Ammon's horn (tissue), 1 donor: ENCODE measurements at regions not wholly inside any gene's neighbourhood (a gene's known extent, or its start where the extent isn't known, plus 50 kb on each side); places are given as distances from the start of the nearest gene placed in this dataset.

Experiments used
- DNase-seq: peaks from one replicate; pipeline ENCODE4 v3.0.0-alpha.2; 2016; ENCODE audit warnings: low spot score

DNA sequence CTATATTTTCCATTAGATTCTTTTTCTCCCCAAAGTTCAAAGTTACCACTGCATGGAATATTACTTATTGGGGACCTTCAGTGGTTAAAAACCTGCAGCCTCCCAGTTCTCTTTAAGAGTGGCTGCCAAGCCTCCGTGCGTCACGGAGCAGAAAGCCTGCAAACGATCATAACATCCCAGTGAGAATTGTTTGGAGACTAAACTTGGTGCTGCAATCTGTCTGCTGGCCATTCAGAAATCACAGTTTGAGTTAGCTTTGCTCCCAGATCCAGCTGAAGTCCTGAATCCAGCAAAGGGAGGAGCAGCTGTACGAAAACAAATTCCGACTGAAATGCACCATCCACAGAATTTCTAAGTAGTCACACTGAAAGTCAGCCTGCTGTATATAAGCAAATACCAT is 213.5 kb upstream of the PDE10A start:
- DNase-seq, result no peak

DNA sequence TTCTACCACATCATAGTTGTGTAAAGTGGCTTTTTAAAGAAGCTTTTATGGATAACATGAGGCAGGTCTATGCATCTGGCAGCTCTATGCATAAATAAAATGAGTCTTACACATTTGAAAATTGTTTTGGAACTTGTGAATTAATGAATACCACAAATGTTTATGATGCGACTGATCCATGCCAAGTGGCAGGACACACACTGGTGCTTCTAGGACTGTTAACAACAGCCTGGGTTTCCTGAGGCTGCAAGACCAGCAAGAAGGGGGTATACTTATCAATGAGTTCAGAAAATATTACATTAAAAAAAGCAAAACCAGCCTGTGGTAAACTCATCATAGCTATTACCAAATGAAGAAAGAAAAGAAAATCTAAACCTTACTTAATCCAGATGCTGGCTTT is 212.9 kb upstream of the PDE10A start:
- no peak for DNase-seq

DNA sequence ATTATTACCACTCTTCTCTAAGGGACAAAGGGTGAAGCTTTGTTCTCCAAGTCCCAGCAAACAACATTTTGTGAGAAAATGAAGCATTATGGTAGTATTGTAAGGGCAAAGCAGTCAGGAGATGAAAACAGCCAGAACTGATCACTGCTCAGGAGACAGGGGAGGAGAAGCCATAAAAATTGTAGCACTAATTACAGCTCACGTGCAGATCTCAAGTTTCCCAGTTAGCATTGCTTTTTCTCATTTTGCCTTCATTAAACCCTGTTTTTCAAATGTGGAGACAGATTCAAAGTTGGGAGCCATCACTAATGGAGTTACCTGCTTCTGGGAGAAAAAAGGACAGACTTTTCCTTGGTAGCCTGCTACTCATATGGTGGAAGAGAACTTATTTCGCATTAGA is 210.9 kb upstream of the PDE10A start:
- no peak for DNase-seq

DNA sequence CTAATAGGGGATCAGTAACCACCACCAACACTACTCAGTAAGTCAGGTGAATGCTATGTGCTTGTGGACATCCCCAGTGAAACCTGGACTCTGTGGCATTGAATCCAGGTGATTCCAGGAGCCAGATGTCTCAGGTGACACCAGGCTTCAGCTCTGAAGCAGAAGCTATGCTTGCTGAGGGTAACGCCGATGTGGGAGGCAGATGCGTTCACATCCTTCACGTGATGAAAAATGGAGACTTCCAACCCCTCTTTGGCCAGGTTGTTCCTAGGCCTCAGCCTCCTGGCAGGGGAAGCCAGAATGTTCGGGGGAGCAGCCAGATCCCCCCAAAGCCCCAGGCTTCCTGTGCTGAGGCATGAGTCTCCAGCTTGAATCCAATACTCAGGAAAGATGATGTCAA is 209.8 kb upstream of the PDE10A start:
- DNase-seq, result no peak

DNA sequence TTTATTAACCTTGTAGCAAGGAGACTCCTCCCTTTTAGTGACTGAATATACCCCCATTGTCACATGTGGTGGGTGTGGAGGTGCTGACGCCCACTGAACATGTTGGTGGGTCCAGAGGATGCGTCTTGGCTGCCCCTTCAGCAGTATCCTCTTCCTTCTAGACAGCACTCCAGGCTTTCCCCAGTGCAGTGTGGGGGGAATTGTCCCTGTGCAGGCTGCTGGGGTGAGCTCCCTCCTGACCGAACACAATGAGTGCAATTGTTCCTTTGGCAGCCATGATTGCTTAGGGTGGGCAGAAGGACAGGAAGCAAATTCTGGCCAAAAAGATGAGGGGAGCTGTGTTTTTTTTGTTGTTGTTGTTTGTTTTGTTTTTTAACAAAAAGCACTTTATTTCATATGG is 209.3 kb upstream of the PDE10A start:
- no peak for DNase-seq

GRCh38 chr6:165871571-165871970 is 208.5 kb upstream of the PDE10A start:
- DNase-seq, result no peak

DNA sequence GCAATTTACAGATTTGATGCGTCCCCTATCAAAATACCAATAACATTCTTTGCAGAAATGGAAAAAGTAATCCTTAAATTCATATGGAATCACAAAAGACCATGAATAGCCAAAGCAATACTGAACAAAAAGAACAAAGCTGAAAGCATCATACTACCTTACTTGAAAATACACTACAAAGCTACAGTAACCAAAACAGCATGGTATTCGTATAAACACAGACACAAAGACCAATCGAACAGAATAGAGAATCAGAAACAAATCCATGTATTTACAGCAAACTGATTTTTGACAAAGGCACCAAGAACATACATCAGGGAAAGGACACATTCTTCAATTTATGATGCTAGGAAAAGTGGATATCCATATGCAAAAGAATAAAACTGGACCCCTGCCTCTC is 206.5 kb upstream of the PDE10A start:
- DNase-seq, result no peak

GRCh38 chr6:165864925-165865324 is 201.9 kb upstream of the PDE10A start:
- DNase-seq, result no peak

GRCh38 chr6:165864218-165864617 is 201.2 kb upstream of the PDE10A start:
- DNase-seq, result no peak

DNA sequence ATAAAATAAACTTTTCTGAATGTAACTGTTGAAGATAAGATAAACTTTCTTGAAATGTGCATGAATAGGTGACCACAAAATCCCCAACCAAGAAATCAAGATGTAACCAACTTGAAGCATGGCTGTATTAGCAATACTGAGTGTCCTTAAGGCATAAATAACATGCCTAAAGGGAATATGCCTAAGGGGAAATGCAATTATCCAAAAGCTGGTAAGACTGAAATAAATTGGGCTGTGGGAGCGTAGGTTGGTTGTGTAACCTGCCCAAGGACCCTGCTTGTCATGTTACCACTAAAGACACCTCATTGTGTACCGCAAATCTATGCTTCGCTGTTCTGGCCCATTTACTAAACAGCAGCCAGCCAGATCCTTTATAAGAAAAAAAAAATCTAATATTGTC is 200.8 kb upstream of the PDE10A start:
- DNase-seq, result no peak

- DNase-seq, result no peak
Observed at GRCh38 chr6:165862813-165863212, 199.8 kb upstream of the PDE10A start.

DNA sequence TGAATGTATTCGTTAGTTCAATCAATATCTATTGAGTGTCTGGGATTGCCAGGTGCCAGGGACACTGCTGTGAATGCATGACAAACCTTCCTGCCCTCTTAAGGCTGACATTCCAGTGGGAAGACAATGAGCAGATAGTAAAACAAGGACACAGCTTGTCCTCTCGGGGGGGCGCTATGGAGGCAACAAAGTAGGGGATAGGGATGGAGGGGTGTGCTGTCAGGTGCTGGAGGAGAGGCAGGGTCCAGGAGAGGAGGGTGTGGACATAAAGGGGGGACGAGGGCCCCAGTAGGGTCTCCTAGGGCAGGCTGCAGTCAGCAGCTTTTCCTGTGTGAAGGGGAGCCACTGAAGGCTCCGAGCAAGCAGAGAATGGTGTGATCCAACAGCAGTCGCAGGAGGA is 198.2 kb upstream of the PDE10A start:
- DNase-seq, result no peak

DNA sequence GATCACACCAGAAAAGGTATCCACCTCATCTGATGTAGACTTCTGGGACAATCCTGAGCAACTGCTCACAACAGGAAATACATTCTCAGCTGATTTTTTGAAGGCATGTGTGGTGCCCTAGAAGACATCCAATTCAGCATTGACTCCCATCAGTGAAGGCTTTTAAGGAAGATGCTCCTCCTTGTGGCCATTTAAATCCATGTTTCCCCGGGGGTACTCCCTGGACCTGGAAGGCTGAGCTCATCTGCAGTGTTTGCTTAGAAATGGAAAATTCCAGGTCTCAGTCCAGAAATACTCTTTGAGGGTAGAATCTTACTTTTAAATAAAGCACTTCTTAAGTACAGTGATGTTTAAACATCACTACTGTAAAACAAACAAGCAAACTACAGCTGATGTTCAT is 195.5 kb upstream of the PDE10A start:
- no peak for DNase-seq

DNA sequence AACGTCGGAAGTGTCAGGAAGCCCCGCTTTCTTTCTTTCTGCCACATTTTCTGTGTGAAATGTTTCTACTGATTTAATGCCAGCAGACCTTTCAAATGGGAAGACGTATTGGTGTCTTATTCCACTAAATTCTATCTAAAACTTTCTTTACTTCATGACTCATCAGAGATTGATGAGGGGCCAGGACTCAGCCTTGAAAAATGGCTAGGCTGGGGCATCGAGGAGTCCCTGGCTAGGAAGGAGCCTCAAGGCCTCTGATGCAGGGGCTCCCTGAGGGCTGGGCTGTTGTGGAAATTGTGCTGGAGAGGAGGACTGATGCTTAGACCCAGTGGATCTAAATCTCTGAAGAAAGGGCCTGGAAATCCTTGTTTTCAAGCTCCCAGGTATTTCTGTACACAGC is 192.8 kb upstream of the PDE10A start:
- DNase-seq, result no peak

DNA sequence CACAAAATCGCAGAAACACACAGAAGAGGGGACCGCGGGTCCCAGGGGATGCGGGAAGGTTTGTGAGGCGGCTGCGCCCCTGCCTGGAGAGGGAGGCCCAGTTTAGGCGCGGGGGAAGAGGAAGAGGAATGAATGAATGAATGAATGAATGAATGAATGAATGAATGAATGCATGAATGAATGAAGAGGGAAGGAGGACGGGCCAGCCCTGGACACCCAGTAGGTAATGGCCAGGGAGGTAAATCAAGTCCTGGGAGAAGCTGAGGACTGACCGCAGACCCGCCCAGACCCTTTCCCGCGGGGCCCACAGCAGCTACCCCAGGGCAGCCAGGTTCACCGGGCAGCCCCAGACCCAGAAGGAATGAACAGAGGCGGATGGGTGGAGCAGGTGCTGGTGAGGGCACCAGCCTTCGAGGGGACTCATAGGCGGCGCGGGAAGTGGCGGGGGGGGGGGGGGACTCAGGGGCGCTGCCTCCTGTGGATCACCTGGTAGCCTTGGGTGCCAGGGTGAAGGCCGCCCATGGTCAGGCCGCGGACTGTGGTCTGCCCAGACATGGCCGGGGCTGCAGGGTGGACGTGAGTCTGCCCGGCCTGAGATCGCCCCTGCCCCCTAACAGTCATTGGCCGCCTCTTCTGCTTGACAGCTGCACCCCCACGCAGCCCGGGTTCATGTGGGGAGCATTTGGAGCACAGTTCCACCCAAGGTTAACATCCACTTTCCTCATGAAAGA is 192.0 kb upstream of the PDE10A start:
- no peak for DNase-seq

DNA sequence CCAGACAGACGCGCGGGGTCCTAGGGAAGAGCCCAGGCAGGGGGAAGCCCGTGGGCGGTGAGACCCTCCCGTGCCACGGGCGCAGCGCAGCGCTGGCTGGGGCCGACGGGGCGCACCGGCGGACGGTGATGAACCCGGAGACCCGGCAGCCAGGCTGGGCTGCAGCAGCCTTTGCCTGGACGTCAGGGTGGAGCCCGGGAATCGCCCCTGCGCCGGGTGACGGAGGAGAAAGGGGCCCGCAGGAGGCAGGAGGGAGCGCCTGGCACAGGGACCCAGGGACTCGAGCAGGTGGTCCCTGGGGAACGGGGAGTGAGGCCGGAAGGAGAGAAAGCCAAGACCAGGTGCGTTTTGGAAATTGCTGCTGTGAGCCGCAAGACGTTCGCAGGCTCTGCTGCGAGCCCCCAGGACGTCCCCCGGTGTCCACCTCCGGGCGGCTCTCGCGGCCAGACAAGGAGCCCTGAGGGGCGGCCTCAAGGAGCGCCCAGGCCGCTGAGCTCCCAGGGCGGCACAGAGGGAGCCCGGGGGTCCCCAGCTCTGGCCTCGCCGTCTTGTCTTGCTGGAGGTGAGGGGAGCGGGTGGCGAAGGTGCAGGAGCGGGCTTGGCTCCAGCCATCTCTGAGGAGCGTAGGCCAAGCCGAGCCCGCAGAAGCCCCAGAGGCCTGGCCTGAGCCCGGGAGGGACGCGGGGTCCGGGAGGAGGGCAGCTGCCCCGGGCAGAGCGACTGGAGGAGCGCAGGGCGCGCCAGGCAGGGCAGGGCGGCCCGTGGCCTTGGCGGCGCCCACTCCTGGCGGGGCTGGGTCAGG is 191.2 kb upstream of the PDE10A start:
- DNase-seq, result no peak

DNA sequence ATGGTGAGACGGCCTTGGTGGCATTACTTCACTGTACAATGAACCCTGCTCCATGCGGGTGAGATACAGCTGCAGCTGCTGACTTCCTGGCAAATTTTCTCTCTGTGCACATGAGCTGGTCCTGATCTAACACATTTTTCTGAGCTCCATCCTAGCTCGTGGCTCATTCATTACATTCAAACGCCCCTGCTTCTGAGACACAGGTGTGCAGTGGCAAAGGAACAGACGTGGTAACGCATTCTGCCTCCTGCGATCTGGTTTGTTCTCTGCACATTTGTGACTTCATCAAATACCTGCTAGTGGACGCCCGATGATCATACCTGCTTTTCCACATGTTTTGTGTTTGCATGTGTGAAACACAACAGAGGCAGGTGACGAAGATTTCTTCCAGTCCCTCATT is 189.6 kb upstream of the PDE10A start:
- no peak for DNase-seq

DNA sequence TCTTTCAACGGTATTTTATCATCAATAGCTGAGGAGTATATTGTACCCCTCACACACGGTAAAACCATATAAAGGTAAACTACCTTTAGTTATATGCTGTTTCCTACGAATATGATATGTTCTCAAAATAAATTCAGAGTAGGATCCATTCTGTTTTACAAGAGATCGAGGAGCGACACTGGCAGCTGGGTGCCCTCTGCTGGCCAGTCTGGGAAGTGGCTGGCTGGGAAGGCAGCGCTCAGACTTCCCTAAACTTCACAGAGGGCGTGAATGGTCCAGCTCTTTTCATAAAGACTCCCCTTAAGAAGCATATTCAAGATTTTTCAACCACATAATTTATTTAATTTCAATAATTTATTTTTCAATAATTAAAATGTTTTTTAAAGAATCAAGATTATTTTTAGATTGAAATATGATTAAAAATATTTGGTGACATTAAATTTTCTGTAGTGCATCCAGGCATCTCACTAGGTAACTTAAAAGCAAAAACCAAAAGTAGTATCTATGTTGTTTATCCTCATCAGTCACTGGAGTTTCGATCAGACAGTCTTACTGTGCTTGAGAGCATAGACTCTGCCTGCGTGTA is 187.5 kb upstream of the PDE10A start:
- DNase-seq, result peak; percentile 84

GRCh38 chr6:165849534-165850430 is 186.7 kb upstream of the PDE10A start:
- no peak for DNase-seq

DNA sequence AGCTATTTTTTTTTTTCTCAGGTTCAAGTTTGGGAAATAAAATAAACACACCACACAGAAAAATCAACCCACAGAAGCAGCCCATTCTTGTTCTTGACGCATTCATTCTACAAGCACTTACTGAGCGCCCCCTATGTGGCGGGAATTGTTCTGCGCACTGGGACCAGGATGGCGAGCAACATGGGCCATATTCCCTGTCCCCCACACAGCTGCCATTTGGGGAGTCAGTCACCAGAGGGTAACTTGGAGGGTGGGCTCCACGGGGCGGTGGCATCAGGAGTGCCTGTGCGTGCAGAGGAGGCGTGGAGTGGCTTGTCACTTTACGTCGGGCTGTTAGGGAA is 185.0 kb upstream of the PDE10A start:
- no peak for DNase-seq

- no peak for DNase-seq
Observed at GRCh38 chr6:165847407-165848085, 184.5 kb upstream of the PDE10A start.
